ENCODE measurements at regions not wholly inside any gene's neighbourhood (a gene's known extent, or its start where the extent isn't known, plus 50 kb on each side); places are given as distances from the start of the nearest gene placed in this dataset.
A peak's percentile ranks its signal among the peaks of the same experiment; 100 is the strongest.

- DNase-seq = no peak
- Histone ChIP-seq H3K36me3 (replicated peaks) (no peaks in the 10 kb centered on the region), H3K27ac (peak overlapping the region; percentile 95), H3K27me3 (replicated peaks) (no peaks in the 10 kb centered on the region), H3K4me3 (ENCODE audit: low read depth, low read length) (no peak overlapping the region)
- no peak for TF ChIP-seq CTCF (IDR thresholded peaks at IDR 0.05; ENCODE audit: low read depth, low read length, missing control alignments)
- in situ Hi-C loops (cut with HindIII; ENCODE audit: low pct_ligation_motif_present, low sequenced_read_pairs) = no loop called here
Observed at GRCh38 chr1:172895050-172895460, 155.7 kb downstream of the TNFSF18 start.

GRCh38 chr1:172895761-172896160 lies 155.0 kb downstream of the TNFSF18 start:
- no peaks in the 10 kb centered on the region for H3K36me3 ChIP-seq (replicated peaks)
- H3K27ac ChIP-seq = peak overlapping the region; percentile 95
- H3K27me3 ChIP-seq (replicated peaks) = no peaks in the 10 kb centered on the region
- no peak overlapping the region for H3K4me3 ChIP-seq (ENCODE audit: low read depth, low read length)
- DNase-seq = no peak
- in situ Hi-C loops (cut with HindIII; ENCODE audit: low pct_ligation_motif_present, low sequenced_read_pairs) = no loop called here
- TF ChIP-seq CTCF (IDR thresholded peaks at IDR 0.05; ENCODE audit: low read depth, low read length, missing control alignments) = no peak

GRCh38 chr1:172897738-172898137 lies 153.0 kb downstream of the TNFSF18 start:
- peak overlapping the region; percentile 95 for H3K27ac ChIP-seq
- DNase-seq = peak; percentile 79

GRCh38 chr1:172898866-172899265 lies 151.9 kb downstream of the TNFSF18 start:
- Histone ChIP-seq H3K27ac (peak overlapping the region; percentile 95), H3K27me3 (replicated peaks) (no peaks in the 10 kb centered on the region), H3K4me3 (ENCODE audit: low read depth, low read length) (no peak overlapping the region), H3K36me3 (replicated peaks) (no peaks in the 10 kb centered on the region)
- in situ Hi-C loops (cut with HindIII; ENCODE audit: low pct_ligation_motif_present, low sequenced_read_pairs) = no loop called here
- DNase-seq = peak; percentile 95
- no peak for TF ChIP-seq CTCF (IDR thresholded peaks at IDR 0.05; ENCODE audit: low read depth, low read length, missing control alignments)

More at GRCh38 chr1:172897738-172898137, 153.0 kb downstream of the TNFSF18 start:
- Histone ChIP-seq H3K4me3 (ENCODE audit: low read depth, low read length) (no peak overlapping the region), H3K27me3 (replicated peaks) (no peaks in the 10 kb centered on the region), H3K36me3 (replicated peaks) (no peaks in the 10 kb centered on the region)
- no peak for TF ChIP-seq CTCF (IDR thresholded peaks at IDR 0.05; ENCODE audit: low read depth, low read length, missing control alignments)
- in situ Hi-C loops (cut with HindIII; ENCODE audit: low pct_ligation_motif_present, low sequenced_read_pairs) = no loop called here

- in situ Hi-C loops (cut with HindIII; ENCODE audit: low pct_ligation_motif_present, low sequenced_read_pairs) = no loop called here
- no peaks in the 10 kb centered on the region for H3K27me3 ChIP-seq (replicated peaks)
- no peak overlapping the region for H3K4me3 ChIP-seq (ENCODE audit: low read depth, low read length)
- TF ChIP-seq CTCF (IDR thresholded peaks at IDR 0.05; ENCODE audit: low read depth, low read length, missing control alignments) = no peak
- peak overlapping the region; percentile 94 for H3K27ac ChIP-seq
- no peaks in the 10 kb centered on the region for H3K36me3 ChIP-seq (replicated peaks)
- no peak for DNase-seq
Observed at GRCh38 chr1:172900376-172900997, 150.3 kb downstream of the TNFSF18 start.

GRCh38 chr1:172902200-172902599 lies 148.5 kb downstream of the TNFSF18 start:
- no peak for TF ChIP-seq CTCF (IDR thresholded peaks at IDR 0.05; ENCODE audit: low read depth, low read length, missing control alignments)
- H3K27me3 ChIP-seq (replicated peaks) = no peaks in the 10 kb centered on the region
- H3K27ac ChIP-seq = peak overlapping the region; percentile 94
- in situ Hi-C loops (cut with HindIII; ENCODE audit: low pct_ligation_motif_present, low sequenced_read_pairs) = no loop called here
- no peaks in the 10 kb centered on the region for H3K36me3 ChIP-seq (replicated peaks)
- no peak overlapping the region for H3K4me3 ChIP-seq (ENCODE audit: low read depth, low read length)
- DNase-seq = no peak
